Adipocyte (in vitro differentiated cells): ENCODE measurements at regions not wholly inside any gene's neighbourhood (a gene's known extent, or its start where the extent isn't known, plus 50 kb on each side); places are given as distances from the start of the nearest gene placed in this dataset.

Source experiments
- DNase-seq: peaks from one replicate; pipeline ENCODE4 v3.0.0-alpha.2; 2015; ENCODE audit warnings: low read depth
- H3K27me3 ChIP-seq: replicated peaks from 2 replicates; pipeline ENCODE4 v1.7.0; 2013; ENCODE audit warnings: mild to moderate bottlenecking, low read length, moderate library complexity; ENCODE audit not compliant: control insufficient read depth, insufficient read depth
- H3K36me3 ChIP-seq: 2 replicates; pipeline ENCODE4 v1.7.0; 2013; ENCODE audit warnings: low read length, mild to moderate bottlenecking, moderate library complexity; ENCODE audit not compliant: control insufficient read depth, insufficient read depth, severe bottlenecking
- H3K4me1 ChIP-seq: 2 replicates; pipeline ENCODE4 v1.7.0; 2013; ENCODE audit warnings: mild to moderate bottlenecking, low read length, moderate library complexity; ENCODE audit not compliant: control insufficient read depth, insufficient read depth
- H3K4me3 ChIP-seq: 2 replicates; pipeline ENCODE4 v1.7.0; 2013; ENCODE audit warnings: mild to moderate bottlenecking, low read length, moderate library complexity
- H3K9ac ChIP-seq: 2 replicates; pipeline ENCODE4 v1.7.0; 2013; ENCODE audit warnings: mild to moderate bottlenecking, low read length, moderate library complexity
- H3K9me3 ChIP-seq: 2 replicates; pipeline ENCODE4 v1.7.0; 2013; ENCODE audit warnings: mild to moderate bottlenecking, low read length, moderate library complexity; ENCODE audit not compliant: control insufficient read depth

- H3K36me3 ChIP-seq = no peaks in the 10 kb centered on the region
- H3K27me3 ChIP-seq = peaks cover 23% of the 10 kb centered on the region
- H3K9me3 ChIP-seq = peaks cover 25% of the 10 kb centered on the region
- no peak for DNase-seq
- no peak overlapping the region for H3K9ac ChIP-seq
- H3K4me3 ChIP-seq = no peak overlapping the region
- H3K4me1 ChIP-seq = peaks cover 14% of the 10 kb centered on the region
These were observed 356.4 kb downstream of the FOXL1 start for GRCh38 chr16:86934581-86935375.

DNA sequence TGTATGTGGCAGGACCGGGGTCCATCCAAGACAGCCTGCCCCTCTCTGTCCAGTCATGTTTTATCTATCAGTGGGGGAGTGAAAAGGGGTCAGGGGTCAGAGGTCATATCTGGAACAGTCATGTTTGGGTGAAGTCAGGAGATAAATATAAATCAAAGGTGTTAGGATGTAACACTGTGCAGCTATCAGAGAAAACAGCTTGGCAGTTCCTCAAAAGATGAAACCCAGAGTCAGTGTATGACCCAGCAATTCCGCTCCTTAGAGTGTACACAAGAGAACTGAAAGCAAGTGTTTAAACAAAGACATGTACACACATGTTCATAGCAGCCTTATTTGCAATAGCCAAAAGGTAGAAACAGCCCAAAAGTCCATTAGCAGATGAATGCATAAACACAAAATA is 361.3 kb downstream of the FOXL1 start:
- Histone ChIP-seq H3K27me3 (peaks cover 20% of the 10 kb centered on the region), H3K9me3 (peaks cover 36% of the 10 kb centered on the region), H3K9ac (no peak overlapping the region), H3K4me3 (no peak overlapping the region), H3K36me3 (no peaks in the 10 kb centered on the region), H3K4me1 (no peaks in the 10 kb centered on the region)
- no peak for DNase-seq

DNA sequence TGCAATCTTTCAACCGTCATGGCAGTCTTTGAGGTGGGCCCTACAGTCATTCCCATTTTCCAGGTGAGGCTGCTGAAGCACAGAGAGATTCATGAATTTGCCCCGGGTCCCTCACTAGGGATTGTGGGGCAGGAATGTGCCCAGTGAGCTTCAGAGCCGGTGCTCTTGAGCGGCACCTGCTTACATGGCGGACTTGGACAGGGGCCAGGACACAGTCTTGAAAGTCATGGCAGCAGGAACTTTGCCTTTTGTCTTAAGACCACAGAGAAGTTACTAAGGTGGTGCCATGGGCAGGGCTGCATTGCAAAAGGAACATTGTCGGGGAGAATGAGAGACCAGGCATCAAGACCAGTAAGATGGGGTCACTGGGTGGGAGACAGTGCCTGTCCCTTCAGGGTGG is 363.4 kb downstream of the FOXL1 start:
- Histone ChIP-seq H3K4me3 (no peak overlapping the region), H3K9me3 (peaks cover 31% of the 10 kb centered on the region), H3K36me3 (no peaks in the 10 kb centered on the region), H3K27me3 (peaks cover 13% of the 10 kb centered on the region), H3K9ac (no peak overlapping the region), H3K4me1 (peaks cover 7% of the 10 kb centered on the region)
- DNase-seq = no peak

DNA sequence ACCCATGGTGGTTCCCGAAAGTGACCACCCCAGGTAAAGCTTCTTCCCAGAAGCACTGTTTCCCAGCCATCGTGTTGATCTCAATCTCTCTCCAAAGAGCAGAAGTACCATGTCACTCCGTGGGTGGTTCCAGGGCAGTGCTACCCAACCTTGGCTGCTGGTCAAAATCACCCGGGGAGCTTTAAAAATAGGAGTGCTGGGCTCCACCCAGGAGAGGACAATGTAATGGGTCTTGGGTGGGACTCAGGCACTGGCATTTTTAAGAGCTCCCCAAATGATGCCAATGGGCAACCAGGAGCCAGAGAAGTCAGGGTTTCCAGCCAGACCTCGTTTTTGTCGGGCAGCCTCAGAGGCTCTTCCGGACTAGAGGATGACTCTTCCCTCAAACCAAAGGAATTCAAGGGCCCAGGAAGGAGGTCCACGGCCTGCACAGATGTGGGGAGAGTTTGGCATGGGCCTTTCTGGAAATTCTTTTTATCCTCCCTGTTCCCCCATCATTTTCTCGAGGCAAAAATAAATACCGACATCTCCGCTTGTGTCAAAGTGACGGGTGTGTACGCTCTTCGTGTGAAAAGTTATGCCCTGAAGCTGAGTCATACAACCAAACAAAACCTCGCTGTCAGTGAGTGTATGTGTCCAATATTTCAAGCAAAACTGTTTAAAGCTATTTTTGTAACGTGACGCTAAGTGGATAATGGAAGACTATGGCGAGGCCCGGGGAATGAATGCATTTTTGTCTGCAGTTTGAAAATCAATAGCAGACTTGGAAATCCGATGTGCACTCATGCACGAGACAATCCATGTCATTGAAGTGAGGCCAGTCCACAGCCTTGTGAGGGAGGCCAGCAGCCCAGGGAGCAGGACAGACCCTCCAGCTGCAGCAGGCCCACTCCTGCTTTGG is 364.1 kb downstream of the FOXL1 start:
- Histone ChIP-seq H3K4me3 (no peak overlapping the region), H3K9me3 (peaks cover 24% of the 10 kb centered on the region), H3K27me3 (peaks cover 6% of the 10 kb centered on the region), H3K36me3 (no peaks in the 10 kb centered on the region), H3K4me1 (peaks cover 7% of the 10 kb centered on the region), H3K9ac (no peak overlapping the region)
- DNase-seq = peak; percentile 64

DNA sequence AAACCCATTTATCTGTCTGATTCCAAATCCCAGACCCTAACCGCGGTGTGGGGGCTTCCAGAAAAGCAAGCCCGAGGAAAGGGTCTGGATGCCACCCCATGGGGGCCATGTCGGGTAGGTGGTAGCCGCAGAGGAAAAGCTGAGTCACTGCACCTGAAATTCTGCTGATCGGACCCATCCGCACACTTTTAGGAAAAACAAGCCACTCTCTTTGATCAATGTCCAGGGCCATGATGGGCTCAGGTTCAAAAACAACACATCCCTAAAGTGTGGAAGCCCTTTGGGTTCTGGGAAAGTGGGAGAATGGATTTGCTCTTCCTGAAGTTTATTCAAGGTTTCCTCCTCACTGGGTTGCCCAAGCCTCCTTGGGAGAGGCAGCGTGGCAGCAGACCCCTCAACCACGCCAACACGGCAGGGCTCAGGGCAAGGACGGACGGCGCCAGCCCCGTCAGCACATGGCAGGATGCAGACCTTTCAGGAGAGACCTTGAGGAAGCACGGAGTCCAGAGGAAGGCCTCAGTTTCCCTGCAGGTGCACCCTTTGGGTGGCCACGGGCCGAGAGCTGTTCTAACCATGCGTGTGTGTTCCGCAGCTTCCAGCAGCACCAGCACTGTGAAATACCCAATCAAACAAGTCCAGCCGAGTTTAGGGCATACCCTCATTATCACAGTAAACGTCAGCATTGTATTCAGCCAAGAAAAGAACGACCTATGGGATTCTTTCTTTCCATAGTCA is 367.0 kb downstream of the FOXL1 start:
- no peak overlapping the region for H3K9ac ChIP-seq
- H3K36me3 ChIP-seq = no peaks in the 10 kb centered on the region
- H3K4me3 ChIP-seq = no peak overlapping the region
- peaks cover 7% of the 10 kb centered on the region for H3K4me1 ChIP-seq
- peaks cover 3% of the 10 kb centered on the region for H3K27me3 ChIP-seq
- peaks cover 9% of the 10 kb centered on the region for H3K9me3 ChIP-seq
- no peak for DNase-seq

DNA sequence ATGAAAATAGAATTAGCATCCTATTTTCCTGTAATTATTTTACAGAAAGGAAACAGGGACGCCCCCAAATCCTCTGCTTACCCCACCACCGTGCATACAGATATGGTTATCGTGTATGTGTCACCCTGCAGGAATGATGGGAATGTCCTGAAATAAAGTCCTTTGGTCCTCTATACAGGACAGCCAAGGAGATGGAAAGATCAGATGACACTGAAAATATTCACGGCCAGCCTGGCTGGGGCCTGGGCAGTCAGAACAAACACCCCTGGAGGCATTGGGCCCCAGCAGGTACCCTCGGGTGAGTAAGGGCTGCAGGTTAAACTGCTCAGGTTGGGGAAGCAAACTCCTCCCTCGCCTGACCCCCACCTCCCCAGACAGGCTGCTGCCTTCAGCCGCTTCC is 368.0 kb downstream of the FOXL1 start:
- Histone ChIP-seq H3K4me1 (peaks cover 8% of the 10 kb centered on the region), H3K9me3 (no peaks in the 10 kb centered on the region), H3K9ac (no peak overlapping the region), H3K36me3 (no peaks in the 10 kb centered on the region), H3K27me3 (no peaks in the 10 kb centered on the region), H3K4me3 (no peak overlapping the region)
- peak; percentile 52 for DNase-seq

DNA sequence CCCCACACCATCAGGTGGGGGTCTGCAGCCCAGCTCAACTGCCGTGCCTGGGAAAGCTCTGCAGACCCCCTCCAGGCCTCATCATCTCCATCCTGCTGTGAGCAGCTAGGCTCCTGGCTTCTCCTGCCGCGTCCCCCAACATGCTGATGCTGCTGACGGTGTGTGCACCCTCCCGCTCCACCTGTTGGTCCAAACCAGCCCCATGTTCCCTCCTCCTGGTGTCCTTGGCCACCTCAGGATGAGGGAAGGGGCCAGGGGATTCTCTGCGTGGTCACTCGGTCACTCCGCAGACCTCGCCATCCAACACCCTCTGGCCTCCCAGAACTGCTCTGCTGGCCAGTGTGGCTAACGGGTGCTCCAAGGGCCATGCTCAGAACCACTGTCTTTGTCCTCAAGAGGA is 368.6 kb downstream of the FOXL1 start:
- peaks cover 13% of the 10 kb centered on the region for H3K4me1 ChIP-seq
- no peaks in the 10 kb centered on the region for H3K9me3 ChIP-seq
- no peak overlapping the region for H3K9ac ChIP-seq
- no peak for DNase-seq
- no peak overlapping the region for H3K4me3 ChIP-seq
- no peaks in the 10 kb centered on the region for H3K27me3 ChIP-seq
- no peaks in the 10 kb centered on the region for H3K36me3 ChIP-seq

- H3K4me1 ChIP-seq = peaks cover 24% of the 10 kb centered on the region
- no peaks in the 10 kb centered on the region for H3K9me3 ChIP-seq
- no peaks in the 10 kb centered on the region for H3K27me3 ChIP-seq
- H3K36me3 ChIP-seq = no peaks in the 10 kb centered on the region
- H3K9ac ChIP-seq = no peak overlapping the region
- DNase-seq = no peak
- H3K4me3 ChIP-seq = no peak overlapping the region
These were observed 369.1 kb downstream of the C16orf95 start for GRCh38 chr16:86948046-86948445.

- no peak for DNase-seq
- H3K4me3 ChIP-seq = no peak overlapping the region
These were observed 368.1 kb downstream of the C16orf95 start for GRCh38 chr16:86949116-86949515.

DNA sequence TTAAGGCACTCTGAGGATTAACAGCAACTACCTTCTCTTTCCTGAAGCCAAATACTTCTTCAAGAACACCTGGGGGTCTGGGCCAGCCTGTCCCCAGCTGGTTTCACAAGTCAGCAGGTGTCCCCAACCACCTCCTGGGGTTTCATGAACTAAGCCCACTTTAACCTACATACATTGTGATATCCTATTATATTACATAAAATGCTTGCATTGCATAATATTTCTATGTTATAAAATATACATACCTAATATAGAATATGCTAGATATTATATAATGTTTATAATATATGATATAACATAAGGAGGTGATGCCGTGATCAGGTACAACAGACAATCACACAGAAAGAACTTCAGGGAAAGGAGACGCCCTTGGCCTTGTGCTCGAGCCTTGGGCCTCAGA is 367.6 kb downstream of the C16orf95 start:
- H3K4me1 ChIP-seq = peaks cover 26% of the 10 kb centered on the region
- H3K36me3 ChIP-seq = no peaks in the 10 kb centered on the region
- H3K27me3 ChIP-seq = no peaks in the 10 kb centered on the region
- H3K4me3 ChIP-seq = no peak overlapping the region
- DNase-seq = no peak
- H3K9ac ChIP-seq = no peak overlapping the region
- no peaks in the 10 kb centered on the region for H3K9me3 ChIP-seq

More at GRCh38 chr16:86949116-86949515, 368.1 kb downstream of the C16orf95 start:
- no peaks in the 10 kb centered on the region for H3K9me3 ChIP-seq
- no peak overlapping the region for H3K9ac ChIP-seq
- H3K4me1 ChIP-seq = peaks cover 26% of the 10 kb centered on the region
- no peaks in the 10 kb centered on the region for H3K27me3 ChIP-seq
- H3K36me3 ChIP-seq = no peaks in the 10 kb centered on the region
